SHP77 treated with DMSO at 0.1 percent for 48 hours (cell line): ENCODE measurements at regions not wholly inside any gene's neighbourhood (a gene's known extent, or its start where the extent isn't known, plus 50 kb on each side); places are given as distances from the start of the nearest gene placed in this dataset.
"Not testable (repeated sequence)": the region's sequence is repeated elsewhere in the genome, so short reads cannot be mapped to it uniquely, and the experiment has no call there.

Experiments used
- DNase-seq: peaks from one replicate; lab custom pipeline; 2025; lab: John Stamatoyannopoulos, UW

- DNase-seq, result no peak
These were observed 374.2 kb downstream of the TMEM121 start for GRCh38 chr14:105900398-105901160.

GRCh38 chr14:105901226-105901625 lies 374.8 kb downstream of the TMEM121 start:
- no peak for DNase-seq

DNA sequence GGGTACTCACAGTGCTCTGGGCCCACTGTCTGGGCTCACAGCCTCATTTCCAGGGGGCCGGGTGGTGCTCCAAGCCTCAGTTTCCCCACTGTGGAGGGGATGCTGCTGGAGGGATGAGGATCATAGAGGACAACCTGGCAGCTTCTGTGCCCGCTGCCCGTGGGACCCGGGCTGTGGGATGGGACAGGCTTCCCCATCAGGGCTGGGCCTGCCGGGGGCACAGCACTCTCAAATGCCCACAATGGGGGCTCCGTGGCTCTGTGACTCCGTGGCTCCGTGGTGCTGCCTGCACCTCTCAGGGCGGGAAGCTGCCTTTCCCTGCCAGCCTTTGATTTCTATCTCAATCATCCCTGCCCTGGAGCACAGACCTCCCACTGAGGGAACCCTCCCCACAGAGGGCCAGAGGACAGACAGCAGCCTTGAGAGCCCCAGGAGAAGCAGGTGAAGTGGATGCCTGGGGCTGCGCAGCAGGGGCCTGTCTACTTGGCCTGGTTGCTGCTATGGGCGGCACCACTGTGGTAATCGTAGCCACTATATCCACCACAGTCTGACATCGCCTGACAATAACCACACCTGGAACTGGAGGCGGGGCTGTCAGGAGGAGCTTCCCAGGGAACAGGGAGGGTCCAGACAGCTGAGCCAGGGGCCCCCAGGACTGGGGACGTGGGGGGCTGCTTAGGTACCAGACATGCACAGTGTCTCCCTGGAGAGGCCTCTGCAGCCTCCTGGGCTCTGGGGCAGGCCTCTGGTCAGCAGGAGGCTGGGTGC lies 375.9 kb downstream of the TMEM121 start:
- no peak for DNase-seq

- DNase-seq, result not testable (repeated sequence)
These were observed 376.4 kb downstream of the TMEM121 start for GRCh38 chr14:105902899-105903165.

- no peak for DNase-seq
These were observed 377.6 kb downstream of the TMEM121 start for GRCh38 chr14:105903971-105904370.

GRCh38 chr14:105904379-105904778 lies 378.0 kb downstream of the TMEM121 start:
- DNase-seq, result no peak

DNA sequence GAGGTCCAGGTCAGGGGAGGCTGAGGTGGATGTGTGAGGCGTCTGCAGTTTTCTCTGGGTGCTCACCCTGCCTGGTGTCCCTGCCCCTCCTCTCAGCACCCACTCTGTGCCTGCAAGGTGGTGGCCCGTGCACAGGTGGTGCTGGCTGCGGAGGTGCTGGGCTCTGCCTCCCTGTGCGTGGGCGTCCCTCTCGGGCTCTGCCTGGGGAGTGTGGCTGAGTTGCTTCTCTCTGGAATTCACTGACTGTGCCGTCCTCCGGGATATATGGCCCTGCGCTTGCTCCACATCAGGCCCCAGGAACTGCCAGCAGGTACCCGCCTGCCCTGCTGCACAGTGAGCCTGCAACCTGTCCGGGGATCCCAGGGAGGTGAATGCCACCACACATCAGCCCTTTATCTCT lies 379.1 kb downstream of the TMEM121 start:
- no peak for DNase-seq

GRCh38 chr14:105907276-105907675 lies 380.9 kb downstream of the TMEM121 start:
- no peak for DNase-seq

DNA sequence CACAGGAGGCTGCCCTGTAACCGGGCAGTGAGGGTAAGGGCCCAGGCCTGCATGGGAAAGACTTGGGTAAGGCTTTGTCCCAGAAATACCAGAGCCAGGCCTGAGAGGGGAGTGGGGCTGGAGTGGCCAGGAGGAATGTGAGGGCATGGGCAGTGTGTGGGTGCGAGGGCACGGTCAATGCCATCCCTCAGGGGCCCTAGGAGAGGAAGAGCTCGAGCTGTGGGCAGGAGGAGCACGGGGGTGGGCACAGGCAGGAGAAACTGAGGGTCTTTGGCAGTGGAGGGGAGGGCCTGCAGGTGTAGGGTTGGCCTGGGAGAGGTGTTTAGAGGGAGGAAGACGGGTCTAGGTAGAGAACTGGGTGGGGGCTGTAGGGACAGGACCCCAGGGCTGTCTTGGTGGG lies 381.6 kb downstream of the TMEM121 start:
- no peak for DNase-seq

DNA sequence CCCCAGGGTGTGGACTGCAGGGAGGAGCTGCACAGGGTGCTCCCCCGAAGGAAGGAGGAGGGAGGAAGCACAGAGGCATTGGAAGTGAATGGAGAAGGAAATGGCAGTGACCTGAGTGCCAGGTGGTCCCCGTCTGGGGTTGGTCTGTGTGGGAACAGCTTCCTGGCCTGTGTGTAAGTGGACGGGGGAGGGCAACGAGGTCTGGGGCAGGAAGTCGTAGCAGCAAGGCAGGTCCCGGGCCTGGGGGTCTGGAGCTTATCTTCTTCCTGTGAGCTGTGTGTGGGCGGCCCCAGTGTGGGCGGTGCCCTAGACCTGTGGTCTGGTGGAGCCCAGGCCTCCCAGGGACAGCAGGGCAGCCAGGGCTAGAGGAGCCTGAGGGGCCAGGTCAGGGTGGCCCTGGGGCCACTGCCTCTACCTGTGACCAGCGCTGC lies 382.1 kb downstream of the TMEM121 start:
- DNase-seq, result no peak

GRCh38 chr14:105909046-105909827 lies 382.9 kb downstream of the TMEM121 start:
- DNase-seq, result no peak

DNA sequence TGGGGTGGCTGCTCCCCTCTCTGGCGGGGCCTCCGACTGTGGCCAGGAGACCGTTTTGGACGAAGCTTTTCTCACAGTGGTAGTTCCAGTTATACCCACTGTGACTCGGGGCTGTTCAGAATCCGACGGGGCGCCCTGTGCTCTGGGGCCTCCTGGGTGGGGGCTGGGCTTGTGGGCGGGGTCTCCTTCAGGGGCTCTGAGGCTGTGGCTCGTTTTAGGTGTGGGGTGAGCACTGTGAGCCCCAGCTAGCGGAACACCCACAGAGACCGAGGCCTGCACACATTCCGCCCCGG lies 383.4 kb downstream of the TMEM121 start:
- DNase-seq, result not testable (repeated sequence)

- DNase-seq, result no peak
These were observed 384.0 kb downstream of the TMEM121 start for GRCh38 chr14:105910426-105910825.

DNA sequence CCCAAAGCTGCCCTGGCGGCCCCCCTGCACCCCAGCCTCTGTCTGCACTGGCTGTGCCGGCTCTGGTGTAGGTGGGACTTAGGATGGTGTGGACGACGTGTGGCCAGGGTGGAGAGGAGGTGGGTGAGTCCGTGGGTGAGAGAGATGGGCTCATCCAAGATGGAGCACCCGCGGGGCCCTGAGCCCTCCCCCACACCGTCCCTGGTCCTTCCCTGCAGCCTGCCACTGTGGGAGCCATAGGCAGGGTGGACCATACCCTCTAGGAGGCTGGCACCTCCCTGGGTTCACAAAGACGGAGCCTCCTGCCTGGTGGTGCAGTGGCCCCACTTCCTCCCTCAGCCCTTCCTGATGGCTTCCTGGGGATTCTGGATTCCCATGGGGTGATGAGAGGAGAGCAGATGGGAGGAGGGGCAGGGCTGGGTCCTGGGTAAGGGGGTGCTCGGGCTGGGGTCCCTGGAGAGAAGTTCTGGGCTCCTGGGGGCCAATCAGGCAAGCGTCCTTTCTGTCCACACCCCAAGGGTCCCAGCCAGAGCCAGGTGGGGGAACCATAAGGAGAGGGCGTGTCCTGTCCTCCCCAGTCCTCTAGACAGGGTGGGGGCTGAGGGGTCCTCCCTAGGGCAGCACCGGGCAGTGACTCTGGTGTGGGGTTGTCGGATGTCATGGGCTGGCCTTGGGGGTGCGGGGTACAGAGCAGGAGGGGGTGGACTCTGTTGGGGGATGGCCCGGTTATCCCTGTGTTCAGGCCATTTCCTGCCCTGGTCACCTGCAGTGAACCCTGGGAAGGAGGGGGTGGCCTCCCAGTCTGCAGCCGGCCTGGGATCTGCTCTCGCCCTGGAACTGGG lies 384.8 kb downstream of the TMEM121 start:
- DNase-seq, result no peak

DNA sequence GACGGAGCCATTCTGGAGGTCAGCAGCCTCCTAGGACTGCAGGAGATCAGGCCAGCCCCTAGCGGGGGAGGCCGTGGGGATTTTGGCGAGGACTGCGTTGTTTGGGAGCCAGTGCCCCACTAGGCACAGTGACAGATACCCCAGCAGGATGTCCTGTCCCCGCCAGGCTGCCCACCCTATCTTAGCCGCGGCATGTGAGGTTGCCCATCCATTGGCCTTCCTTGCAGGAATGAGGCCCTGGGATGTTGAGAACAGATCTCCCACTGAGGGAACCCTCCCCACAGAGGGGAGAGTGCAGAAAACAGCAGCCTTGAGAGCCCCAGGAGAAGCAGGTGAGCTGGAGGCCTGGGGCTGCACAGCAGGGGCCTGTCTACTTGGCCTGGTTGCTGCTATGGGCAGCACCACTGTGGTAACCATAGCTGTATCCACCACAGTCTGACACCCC lies 385.5 kb downstream of the TMEM121 start:
- not testable (repeated sequence) for DNase-seq

GRCh38 chr14:105912641-105913180 lies 386.3 kb downstream of the TMEM121 start:
- no peak for DNase-seq

- no peak for DNase-seq
These were observed 386.8 kb downstream of the TMEM121 start for GRCh38 chr14:105913221-105913620.

DNA sequence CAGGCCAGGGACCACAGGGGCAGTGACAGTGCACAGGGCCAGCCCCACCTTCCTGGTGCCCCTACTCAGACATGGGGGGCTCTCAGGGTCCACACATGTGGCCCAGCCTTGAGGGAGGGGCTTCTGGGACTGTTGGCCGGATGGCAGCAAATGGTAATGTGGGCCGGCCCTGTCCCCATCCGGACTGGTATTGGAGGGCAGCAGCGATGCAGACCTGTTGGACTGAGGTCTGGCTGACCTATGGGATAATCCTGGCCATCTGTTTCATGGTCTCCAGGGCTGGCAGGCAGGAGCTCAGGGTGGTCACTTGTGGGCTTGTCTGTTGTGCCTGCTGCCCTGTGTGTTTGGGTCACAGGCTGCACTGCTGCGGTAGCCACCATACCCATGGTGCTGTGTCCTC lies 387.5 kb downstream of the TMEM121 start:
- DNase-seq, result no peak

- not testable (repeated sequence) for DNase-seq
These were observed 387.9 kb downstream of the TMEM121 start for GRCh38 chr14:105914281-105914680.

DNA sequence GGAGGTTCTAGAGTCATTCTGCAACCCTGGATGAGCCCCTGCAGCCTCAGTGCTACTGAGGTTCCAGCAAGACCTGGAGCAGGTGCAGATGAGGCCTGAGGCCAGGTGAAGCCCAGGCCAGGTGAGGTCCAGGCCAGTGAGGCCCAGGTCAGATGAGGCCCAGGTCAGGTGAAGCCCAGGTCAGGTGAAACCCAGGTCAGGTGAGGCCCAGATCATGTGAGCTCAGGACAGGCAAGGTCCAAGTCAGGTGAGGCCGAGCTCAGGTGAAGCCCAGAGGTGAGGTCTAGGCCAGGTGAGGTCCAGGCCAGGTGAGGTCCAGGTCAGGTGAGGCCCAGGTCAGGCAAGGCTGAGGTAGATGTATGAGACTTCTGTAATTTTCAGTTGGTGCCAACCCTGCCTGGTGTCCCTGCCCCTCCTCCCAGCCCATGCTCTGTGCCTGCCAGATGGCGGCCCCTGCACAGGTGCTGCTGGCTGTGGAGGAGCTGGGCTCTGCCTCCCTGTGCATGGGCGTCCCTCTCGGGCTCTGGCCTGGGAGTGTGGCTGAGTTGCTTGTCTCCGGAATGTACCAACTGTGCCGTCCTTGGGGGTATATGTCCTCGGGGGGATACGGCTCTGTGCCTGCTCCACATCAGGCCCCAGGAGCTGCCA lies 388.5 kb downstream of the TMEM121 start:
- no peak for DNase-seq

- DNase-seq, result not testable (repeated sequence)
These were observed 389.2 kb downstream of the TMEM121 start for GRCh38 chr14:105915546-105915945.
